AG04450 (cell line): ENCODE measurements at regions not wholly inside any gene's neighbourhood (a gene's known extent, or its start where the extent isn't known, plus 50 kb on each side); places are given as distances from the start of the nearest gene placed in this dataset.
A peak's percentile ranks its signal among the peaks of the same experiment; 100 is the strongest.

ENCODE experiments used
- CTCF ChIA-PET: fragments of 300-600, 350-600 bp; formaldehyde crosslinking; extraction: SDS; loops from one replicate; lab custom pipeline; 2022; ENCODE audit warnings: antibody characterized with exemption, inconsistent platforms; lab: Charles Lee
- POLR2A ChIA-PET: fragments of 350-600 bp; formaldehyde crosslinking; extraction: SDS; loops from one replicate; lab custom pipeline; 2021; ENCODE audit warnings: antibody characterized with exemption, inconsistent platforms; lab: Yijun Ruan, JAX
- DNase-seq: peaks from one replicate; pipeline ENCODE4 v3.0.0-alpha.2; 2011; ENCODE audit warnings: low read depth, low spot score
- H3K27ac ChIP-seq: one replicate; pipeline ENCODE4 v1.5.1; 2012; ENCODE audit warnings: low read depth, low read length, control low read depth
- H3K27me3 ChIP-seq: one replicate; pipeline ENCODE4 v1.6.0; 2012; ENCODE audit warnings: low read length; ENCODE audit not compliant: control insufficient read depth, insufficient read depth
- H3K4me3 ChIP-seq: 2 replicates; pipeline ENCODE4 v1.5.1; 2011; ENCODE audit warnings: mild to moderate bottlenecking, low read depth, low read length, control low read depth
- H3K9me3 ChIP-seq: 2 replicates; pipeline ENCODE4 v1.5.1; 2012; ENCODE audit warnings: low read length; ENCODE audit not compliant: control insufficient read depth, insufficient read depth
- CTCF ChIP-seq: IDR thresholded peaks from 2 replicates; pipeline ENCODE4 v1.5.1; 2011; ENCODE audit warnings: low read depth, low read length, control low read depth, inconsistent platforms

- POLR2A ChIA-PET, result interaction anchor here (2.6 kb wide), 1 partner anchor 413 kb away, joined by 14 read pairs; the partner anchor contains the start of gene KITLG
- Histone ChIP-seq H3K4me3 (no peak overlapping the region), H3K27ac (no peak overlapping the region), H3K27me3 (no peaks in the 10 kb centered on the region), H3K9me3 (no peaks in the 10 kb centered on the region)
- peak; percentile 44 for DNase-seq
- CTCF ChIA-PET, result interaction anchor here (0.5 to 2.8 kb wide), 41 partner anchors 8 to 892 kb away, joined by 3 to 27 read pairs (median 3); partner anchors contain the start of gene KITLG
- peak; percentile 60 for TF ChIP-seq CTCF
These were observed 358.6 kb downstream of the DUSP6 start for GRCh38 chr12:88993651-88994050.

GRCh38 chr12:88986056-88986455, 366.2 kb downstream of the DUSP6 start:
- H3K4me3 ChIP-seq, result no peak overlapping the region
- ChIA-PET CTCF (interaction anchor here (1.1 kb wide), 1 partner anchor 7 kb away, joined by 3 read pairs; no protein-coding TSS in a partner anchor), POLR2A (no interaction called here)
- H3K9me3 ChIP-seq, result no peaks in the 10 kb centered on the region
- H3K27me3 ChIP-seq, result no peaks in the 10 kb centered on the region
- DNase-seq, result no peak
- H3K27ac ChIP-seq, result no peak overlapping the region
- TF ChIP-seq CTCF, result no peak

GRCh38 chr12:88985631-88986030, 366.7 kb downstream of the DUSP6 start:
- POLR2A ChIA-PET, result no interaction called here
- DNase-seq, result no peak

GRCh38 chr12:88985011-88985410, 367.3 kb downstream of the DUSP6 start:
- ChIA-PET POLR2A (no interaction called here), CTCF (interaction anchor here (2.1 kb wide), 1 partner anchor 9 kb away, joined by 5 read pairs; no protein-coding TSS in a partner anchor)
- H3K9me3 ChIP-seq, result no peaks in the 10 kb centered on the region
- H3K27ac ChIP-seq, result no peak overlapping the region
- H3K27me3 ChIP-seq, result no peaks in the 10 kb centered on the region
- H3K4me3 ChIP-seq, result no peak overlapping the region
- DNase-seq, result no peak
- no peak for TF ChIP-seq CTCF

More at GRCh38 chr12:88985631-88986030, 366.7 kb downstream of the DUSP6 start:
- no peaks in the 10 kb centered on the region for H3K27me3 ChIP-seq
- no peak overlapping the region for H3K4me3 ChIP-seq
- H3K27ac ChIP-seq, result no peak overlapping the region
- no peaks in the 10 kb centered on the region for H3K9me3 ChIP-seq
- CTCF ChIA-PET, result interaction anchor here (1.1 kb wide), 1 partner anchor 8 kb away, joined by 3 read pairs; no protein-coding TSS in a partner anchor
- no peak for TF ChIP-seq CTCF

GRCh38 chr12:88982694-88983093, 369.6 kb downstream of the DUSP6 start:
- DNase-seq, result no peak
- CTCF ChIA-PET, result interaction anchor here (1.3 kb wide), 1 partner anchor 11 kb away, joined by 5 read pairs; no protein-coding TSS in a partner anchor
- POLR2A ChIA-PET, result no interaction called here

More at GRCh38 chr12:88982694-88983093, 369.6 kb downstream of the DUSP6 start:
- Histone ChIP-seq H3K4me3 (no peak overlapping the region), H3K27me3 (no peaks in the 10 kb centered on the region), H3K9me3 (no peaks in the 10 kb centered on the region), H3K27ac (no peak overlapping the region)
- no peak for TF ChIP-seq CTCF
